Ovary (tissue), 7 donors: ENCODE measurements at regions not wholly inside any gene's neighbourhood (a gene's known extent, or its start where the extent isn't known, plus 50 kb on each side); places are given as distances from the start of the nearest gene placed in this dataset.

Experiments
- DNase-seq, 5 donors: peaks; one replicate each; pipeline ENCODE4 v3.0.0-alpha.2; 2019 to 2020
- H3K27ac ChIP-seq, 2 donors: fragments of 200-600 bp; one replicate each; pipeline versions ENCODE4 v1.5.1 to v1.8.0; 2019 to 2022
- H3K27me3 ChIP-seq: fragments of 200-600 bp; one replicate; pipeline ENCODE4 v1.8.0; 2022
- H3K36me3 ChIP-seq: fragments of 200-600 bp; sonication (generic); one replicate; pipeline ENCODE4 v1.5.1; 2019
- H3K4me1 ChIP-seq: one replicate; pipeline ENCODE4 v1.8.1; 2013; ENCODE audit warnings: mild to moderate bottlenecking, moderate library complexity; ENCODE audit not compliant: insufficient read depth
- H3K4me3 ChIP-seq: fragments of 200-600 bp; sonication (generic); one replicate; pipeline ENCODE4 v1.5.1; 2017
- H3K9me3 ChIP-seq, 2 donors: fragments of 200-600 bp in 1 of 2; sonication (generic) in 1 of 2; one replicate each; pipeline versions ENCODE4 v1.5.1 to v1.8.1; 2013 to 2019; ENCODE audit warnings: mild to moderate bottlenecking in 1 of 2, moderate library complexity in 1 of 2
- EP300 ChIP-seq: sonication (generic); formaldehyde crosslinking; IDR thresholded peaks from one replicate; pipeline ENCODE4 v1.6.1; 2017; ENCODE audit warnings: antibody characterized with exemption
- POLR2A ChIP-seq: fragments of 450-650 bp; IDR thresholded peaks from one replicate; pipeline ENCODE4 v1.6.1; 2017; ENCODE audit warnings: antibody characterized with exemption, mild to moderate bottlenecking, moderate library complexity
- WGBS, 3 donors: extraction: QIAGEN DNeasy Blood & Tissue Kit in 1 of 3; methylation state at CpG; one replicate each; pipeline versions ENCODE4 v1.1.5 to v1.1.7; 2013 to 2017; 5-methylcytosine and 5-hydroxymethylcytosine counted together
- intact Hi-C, 4 donors: fragments of 100-400 bp; cut with DNase I; formaldehyde crosslinking; loops; one replicate each; pipeline versions ENCODE4 v1.11.0 to v1.15.1; 2022 to 2023
- TF ChIP-seq, protein P1 (sequence below), 3 donors: fragments of 450-650 bp in 2 of 3; fragments of 200-600 bp in 1 of 3; IDR thresholded peaks; one replicate each; pipeline versions ENCODE4 v1.5.1 to v1.8.0; 2016 to 2022; ENCODE audit warnings: antibody characterized with exemption in 3 of 3, mild to moderate bottlenecking in 1 of 3
- donor health status: DM: no; HTN: no; CAD: no; lungs with moderate emphysema.
- donor health status: DM: no; HTN: no; CAD: no.
- donor health status: Bipolar disorder and iron deficiency.
- donor health status: DM: no; HTN: no; CAD: no.
- donor health status: DM: yes; HTN: yes; CAD: no.

DNA sequence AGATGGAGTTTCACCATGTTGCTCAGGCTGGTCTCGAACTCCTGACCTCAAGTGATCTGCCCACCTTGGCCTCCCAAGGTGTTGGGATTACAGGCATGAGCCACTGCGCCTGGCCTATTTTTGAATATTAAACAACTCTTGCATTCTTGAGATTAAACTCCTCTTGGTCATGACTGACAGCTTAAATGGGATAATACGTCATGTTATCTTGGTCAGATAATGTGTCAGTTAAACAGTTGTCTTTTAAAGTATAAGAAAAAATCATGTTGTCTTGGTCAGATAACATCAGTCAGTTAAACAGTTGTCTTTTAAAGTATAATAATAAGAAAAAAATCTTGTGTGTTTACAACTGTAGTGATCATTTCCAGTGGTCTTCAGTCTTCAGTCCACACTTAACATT lies 73.6 kb upstream of the SYPL1 start:
- DNase-seq = no peak
- 77 to 89% (median 79%) methylated on average over 3 of the region's 3 CpGs for WGBS, 3 donors
- Histone ChIP-seq H3K36me3 (no peaks in the 10 kb centered on the region), H3K4me1 (no peaks in the 10 kb centered on the region), H3K9me3 (no peaks in the 10 kb centered on the region), H3K4me3 (no peak overlapping the region), H3K27me3 (no peaks in the 10 kb centered on the region), H3K27ac (no peak overlapping the region)
- intact Hi-C loops = no loop called here
- TF ChIP-seq, protein P1, sequence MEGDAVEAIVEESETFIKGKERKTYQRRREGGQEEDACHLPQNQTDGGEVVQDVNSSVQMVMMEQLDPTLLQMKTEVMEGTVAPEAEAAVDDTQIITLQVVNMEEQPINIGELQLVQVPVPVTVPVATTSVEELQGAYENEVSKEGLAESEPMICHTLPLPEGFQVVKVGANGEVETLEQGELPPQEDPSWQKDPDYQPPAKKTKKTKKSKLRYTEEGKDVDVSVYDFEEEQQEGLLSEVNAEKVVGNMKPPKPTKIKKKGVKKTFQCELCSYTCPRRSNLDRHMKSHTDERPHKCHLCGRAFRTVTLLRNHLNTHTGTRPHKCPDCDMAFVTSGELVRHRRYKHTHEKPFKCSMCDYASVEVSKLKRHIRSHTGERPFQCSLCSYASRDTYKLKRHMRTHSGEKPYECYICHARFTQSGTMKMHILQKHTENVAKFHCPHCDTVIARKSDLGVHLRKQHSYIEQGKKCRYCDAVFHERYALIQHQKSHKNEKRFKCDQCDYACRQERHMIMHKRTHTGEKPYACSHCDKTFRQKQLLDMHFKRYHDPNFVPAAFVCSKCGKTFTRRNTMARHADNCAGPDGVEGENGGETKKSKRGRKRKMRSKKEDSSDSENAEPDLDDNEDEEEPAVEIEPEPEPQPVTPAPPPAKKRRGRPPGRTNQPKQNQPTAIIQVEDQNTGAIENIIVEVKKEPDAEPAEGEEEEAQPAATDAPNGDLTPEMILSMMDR (IDR thresholded peaks at IDR 0.05) = no peak
- TF ChIP-seq POLR2A = no peak

DNA sequence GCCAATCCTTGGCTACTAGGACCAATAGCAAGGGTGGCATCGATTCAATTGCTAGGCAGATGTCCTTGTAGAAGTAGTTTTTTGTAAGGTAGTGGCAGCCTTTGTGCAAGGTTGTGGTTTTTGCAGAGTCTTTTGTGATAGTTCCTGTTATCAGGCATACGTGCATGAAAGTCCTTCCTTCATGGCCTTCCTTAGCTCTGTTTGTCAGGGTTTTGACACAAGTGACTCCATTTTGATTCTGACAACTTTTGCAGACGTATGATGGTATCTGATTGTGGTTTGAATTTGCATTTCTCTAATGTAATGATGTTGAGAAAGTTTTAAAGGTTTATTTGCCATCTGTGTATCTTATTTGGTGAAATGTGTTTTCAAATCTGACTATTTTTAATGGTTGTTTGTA lies 71.8 kb upstream of the SYPL1 start:
- WGBS, 3 donors = 71 to 79% (median 71%) methylated on average over 3 of the region's 3 CpGs
- no peaks in the 10 kb centered on the region for H3K27me3 ChIP-seq
- no peak for DNase-seq
- no peak overlapping the region for H3K27ac ChIP-seq
- no peaks in the 10 kb centered on the region for H3K36me3 ChIP-seq
- no peaks in the 10 kb centered on the region for H3K4me1 ChIP-seq
- intact Hi-C loops = no loop called here
- TF ChIP-seq POLR2A (no peak), EP300 (no peak)
- TF ChIP-seq, protein P1 (IDR thresholded peaks at IDR 0.05) = no peak
- H3K9me3 ChIP-seq = no peaks in the 10 kb centered on the region
- H3K4me3 ChIP-seq = no peak overlapping the region

DNA sequence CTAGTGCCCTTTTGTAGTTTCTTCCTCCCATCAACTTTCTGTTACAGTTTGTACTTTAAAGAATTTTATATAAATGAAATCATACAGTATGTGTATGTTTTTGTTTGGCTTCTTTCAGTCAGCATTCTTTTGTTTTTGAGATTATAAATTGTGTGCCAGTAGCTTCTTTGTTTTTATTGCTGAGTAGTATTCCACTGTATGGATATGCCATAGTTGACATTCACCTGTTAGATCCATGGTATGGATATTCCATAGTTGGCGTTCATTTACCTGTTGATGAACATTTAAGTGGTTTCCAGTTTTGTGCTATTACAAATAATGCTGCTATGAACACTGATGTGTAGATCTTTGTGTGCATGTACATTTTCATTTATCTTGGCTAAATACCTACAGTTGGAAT lies 70.8 kb upstream of the SYPL1 start:
- H3K4me1 ChIP-seq = no peaks in the 10 kb centered on the region
- H3K36me3 ChIP-seq = no peaks in the 10 kb centered on the region
- no peak overlapping the region for H3K4me3 ChIP-seq
- intact Hi-C loops = no loop called here
- TF ChIP-seq, protein P1 (IDR thresholded peaks at IDR 0.05) = no peak
- TF ChIP-seq EP300 (no peak), POLR2A (no peak)
- DNase-seq = no peak
- H3K27ac ChIP-seq = no peak overlapping the region
- no peaks in the 10 kb centered on the region for H3K9me3 ChIP-seq
- WGBS, 3 donors = 94 to 100% (median 97%) methylated on average over 1 of the region's 1 CpG
- H3K27me3 ChIP-seq = no peaks in the 10 kb centered on the region

DNA sequence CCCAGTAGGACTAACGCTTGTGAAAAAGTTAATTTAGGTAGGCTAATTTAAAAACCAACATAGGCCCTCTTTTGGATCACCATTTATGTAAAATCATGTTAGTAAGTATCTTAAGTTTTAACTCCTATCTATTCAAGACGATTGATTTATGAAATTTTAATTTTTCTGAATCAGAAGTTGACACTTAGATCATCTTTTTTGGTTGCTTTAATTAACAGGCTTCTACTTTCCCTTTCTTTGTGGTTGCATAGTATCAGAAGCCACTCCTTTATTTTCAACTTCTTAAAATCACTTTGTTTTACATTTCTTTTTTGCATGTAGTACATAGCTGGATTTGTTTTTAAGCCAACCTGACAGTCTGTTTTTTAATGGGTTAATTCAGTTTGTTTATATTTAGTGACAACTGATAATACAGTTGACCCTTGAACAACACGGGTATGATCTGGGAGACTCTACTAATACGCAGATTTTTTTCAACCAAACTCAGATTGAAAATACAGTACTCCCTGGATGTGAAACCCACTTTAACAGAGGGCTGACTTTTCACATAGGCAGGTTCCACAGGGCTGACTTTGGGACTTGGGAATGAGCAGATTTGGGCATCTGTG lies 69.7 kb upstream of the SYPL1 start:
- 68 to 76% (median 69%) methylated on average over 4 of the region's 4 CpGs for WGBS, 3 donors
- TF ChIP-seq EP300 (no peak), POLR2A (no peak)
- TF ChIP-seq, protein P1 (IDR thresholded peaks at IDR 0.05) = no peak
- intact Hi-C loops = no loop called here

More for the DNA sequence above, 69.7 kb upstream of the SYPL1 start:
- Histone ChIP-seq H3K9me3 (no peaks in the 10 kb centered on the region), H3K27me3 (no peaks in the 10 kb centered on the region), H3K27ac (no peak overlapping the region), H3K36me3 (no peaks in the 10 kb centered on the region), H3K4me3 (no peak overlapping the region), H3K4me1 (no peaks in the 10 kb centered on the region)
- DNase-seq = no peak
